ENCODE measurements at regions not wholly inside any gene's neighbourhood (a gene's known extent, or its start where the extent isn't known, plus 50 kb on each side); places are given as distances from the start of the nearest gene placed in this dataset.
"Not testable (repeated sequence)": the region's sequence is repeated elsewhere in the genome, so short reads cannot be mapped to it uniquely, and the experiment has no call there.

- DNase-seq (ENCODE audit: low read depth in 2 of 2), result no peak
Measured at GRCh38 chr2:225757248-225757647, 357.7 kb downstream of the NYAP2 start.

GRCh38 chr2:225756198-225756597 is 356.7 kb downstream of the NYAP2 start:
- DNase-seq (ENCODE audit: low read depth in 2 of 2), result no peak

- no peak for DNase-seq (ENCODE audit: low read depth in 2 of 2)
Measured at GRCh38 chr2:225748609-225749008, 349.1 kb downstream of the NYAP2 start.

GRCh38 chr2:225743996-225744395 is 344.5 kb downstream of the NYAP2 start:
- not testable (repeated sequence) for DNase-seq (ENCODE audit: low read depth in 2 of 2)

- no peak for DNase-seq (ENCODE audit: low read depth in 2 of 2)
Measured at GRCh38 chr2:225742487-225742886, 343.0 kb downstream of the NYAP2 start.

GRCh38 chr2:225740086-225740485 is 340.6 kb downstream of the NYAP2 start:
- no peak for DNase-seq (ENCODE audit: low read depth in 2 of 2)

- no peak for DNase-seq (ENCODE audit: low read depth in 2 of 2)
Measured at GRCh38 chr2:225739328-225739727, 339.8 kb downstream of the NYAP2 start.

- DNase-seq (ENCODE audit: low read depth in 2 of 2), result no peak
Measured at GRCh38 chr2:225738735-225739134, 339.2 kb downstream of the NYAP2 start.

- no peak for DNase-seq (ENCODE audit: low read depth in 2 of 2)
Measured at GRCh38 chr2:225737556-225737955, 338.0 kb downstream of the NYAP2 start.

- no peak for DNase-seq (ENCODE audit: low read depth in 2 of 2)
Measured at GRCh38 chr2:225735844-225736243, 336.3 kb downstream of the NYAP2 start.

GRCh38 chr2:225725726-225726125 is 326.2 kb downstream of the NYAP2 start:
- no peak for DNase-seq (ENCODE audit: low read depth in 2 of 2)

Measured in stimulated activated CD8-positive, alpha-beta memory T cell treated with anti-CD3 and anti-CD28 coated beads, Interleukin-15, amount 100 ng/mL, for 48 hours (primary cell).